Mesenteric fat pad (tissue), 1 donor: ENCODE measurements at regions not wholly inside any gene's neighbourhood (a gene's known extent, or its start where the extent isn't known, plus 50 kb on each side); places are given as distances from the start of the nearest gene placed in this dataset.
A peak's percentile ranks its signal among the peaks of the same experiment; 100 is the strongest.
"Not testable (repeated sequence)": the region's sequence is repeated elsewhere in the genome, so short reads cannot be mapped to it uniquely, and the experiment has no call there.

Experiments used
- DNase-seq: peaks from one replicate; pipeline ENCODE4 v3.0.0-alpha.2; 2020; ENCODE audit warnings: low spot score
- donor health status: DM: yes; HTN: yes; CAD: no.

DNA sequence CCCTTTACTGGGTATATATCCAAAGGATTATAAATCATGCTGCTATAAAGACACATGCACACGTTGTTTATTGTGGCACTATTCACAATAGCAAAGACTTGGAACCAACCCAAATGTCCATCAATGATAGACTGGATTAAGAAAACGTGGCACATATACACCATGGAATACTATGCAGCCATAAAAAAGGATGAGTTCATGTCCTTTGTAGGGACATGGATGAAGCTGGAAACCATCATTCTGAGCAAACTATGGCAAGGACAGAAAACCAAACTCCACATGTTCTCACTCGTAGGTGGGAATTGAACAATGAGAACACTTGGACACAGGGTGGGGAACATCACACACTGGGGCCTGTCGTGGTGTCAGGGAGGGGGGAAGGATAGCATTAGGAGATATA is 59.2 kb downstream of the CXorf49B start:
- not testable (repeated sequence) for DNase-seq

DNA sequence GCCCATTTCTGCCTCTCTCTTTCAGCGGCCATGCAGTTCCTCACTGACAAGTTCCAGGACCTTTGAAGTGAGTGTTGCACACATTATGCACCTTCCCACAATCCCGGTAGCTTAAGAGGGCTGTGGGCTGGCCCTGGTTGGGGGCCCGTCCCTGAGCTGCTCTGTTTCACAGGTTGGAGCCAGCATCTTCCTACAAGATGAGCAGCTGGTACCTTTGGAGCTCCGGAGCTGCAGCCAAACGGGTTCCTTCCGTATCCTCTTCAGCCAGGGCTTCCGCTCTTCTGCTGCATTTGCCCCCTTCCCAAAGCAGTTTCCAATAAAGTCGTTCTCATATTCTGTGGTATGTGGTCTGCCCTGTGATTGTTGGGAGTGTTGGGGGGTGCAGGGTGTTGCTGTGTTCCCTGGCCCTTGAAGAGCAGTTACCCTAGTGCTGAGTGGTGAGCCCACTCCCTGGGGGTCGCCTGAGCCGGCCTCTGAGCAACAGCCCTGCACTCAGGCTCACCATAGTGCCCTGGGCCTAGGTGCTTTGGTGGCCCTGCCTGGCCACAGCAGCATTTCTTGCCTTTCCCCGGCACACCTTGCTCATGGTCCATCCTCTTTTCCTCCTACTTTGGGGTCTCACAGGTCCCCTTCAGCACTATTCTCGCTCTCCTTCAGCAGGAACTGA is 60.4 kb downstream of the CXorf49B start:
- peak; percentile 84 for DNase-seq

- DNase-seq, result no peak
Observed at GRCh38 chrX:71828086-71828485, 64.9 kb downstream of the CXorf49B start.

- not testable (repeated sequence) for DNase-seq
Observed at GRCh38 chrX:71838092-71838491, 72.6 kb upstream of the NHSL2 start.

DNA sequence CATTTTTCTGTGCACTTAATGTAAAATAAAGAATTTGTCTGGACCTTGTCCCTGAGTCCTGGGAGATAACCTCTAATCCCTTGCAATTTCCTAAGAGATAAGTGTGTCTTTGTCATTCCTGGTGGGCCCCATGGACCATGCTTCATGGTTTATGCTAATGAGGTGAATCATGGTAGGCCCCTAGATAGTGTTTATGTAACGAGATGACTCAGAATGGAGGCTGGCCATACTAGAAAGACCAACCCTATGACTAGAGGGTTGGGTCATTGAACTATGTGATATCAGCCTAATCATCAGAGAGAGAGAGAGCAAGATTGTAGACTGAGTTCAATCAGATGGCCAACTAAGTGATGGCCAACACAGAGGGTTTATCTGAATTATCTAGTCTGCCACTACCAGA is 64.2 kb upstream of the NHSL2 start:
- DNase-seq, result no peak

- no peak for DNase-seq
Observed at GRCh38 chrX:71852182-71852581, 58.5 kb upstream of the NHSL2 start.

DNA sequence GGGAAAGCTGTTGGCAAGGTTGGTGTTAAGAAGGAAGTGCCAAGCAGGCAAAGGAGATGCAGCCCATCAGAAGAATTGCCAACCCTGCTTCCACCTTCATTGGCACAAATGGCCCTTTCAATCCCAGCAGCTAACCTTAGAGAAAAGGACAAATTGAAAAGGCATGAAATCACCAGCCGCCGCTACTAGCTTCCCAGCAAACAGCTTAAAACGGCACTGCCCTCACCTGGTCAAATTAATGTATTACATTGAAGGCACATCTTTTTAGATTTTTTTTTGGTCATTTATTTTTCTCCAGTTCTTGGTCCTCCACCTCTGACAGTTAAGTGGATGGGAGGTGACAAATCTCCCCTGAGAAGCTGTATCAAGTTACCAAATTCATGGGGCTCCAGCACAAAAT is 51.0 kb upstream of the NHSL2 start:
- no peak for DNase-seq
